Osteocyte (in vitro differentiated cells): ENCODE measurements at regions not wholly inside any gene's neighbourhood (a gene's known extent, or its start where the extent isn't known, plus 50 kb on each side); places are given as distances from the start of the nearest gene placed in this dataset.

ENCODE experiments used
- DNase-seq: peaks from one replicate; pipeline ENCODE4 v3.0.0; 2021; ENCODE audit warnings: mixed read lengths; ENCODE audit not compliant: unreplicated experiment; ENCODE audit errors: extremely low spot score
- H3K27ac Mint-ChIP-seq: one replicate; pipeline ENCODE4 v1.8.0; 2021; ENCODE audit warnings: mild to moderate bottlenecking, mixed read lengths; ENCODE audit not compliant: unreplicated experiment
- H3K27me3 Mint-ChIP-seq: one replicate; pipeline ENCODE4 v1.8.0; 2021; ENCODE audit warnings: mixed read lengths; ENCODE audit not compliant: unreplicated experiment
- H3K36me3 Mint-ChIP-seq: one replicate; pipeline ENCODE4 v1.8.0; 2021; ENCODE audit warnings: mixed read lengths; ENCODE audit not compliant: unreplicated experiment
- H3K4me1 Mint-ChIP-seq: one replicate; pipeline ENCODE4 v1.8.0; 2021; ENCODE audit warnings: mixed read lengths; ENCODE audit not compliant: unreplicated experiment
- H3K4me3 Mint-ChIP-seq: one replicate; pipeline ENCODE4 v1.8.0; 2021; ENCODE audit warnings: mild to moderate bottlenecking, moderate library complexity, mixed read lengths; ENCODE audit not compliant: unreplicated experiment
- H3K9me3 Mint-ChIP-seq: one replicate; pipeline ENCODE4 v1.8.0; 2021; ENCODE audit warnings: mixed read lengths; ENCODE audit not compliant: unreplicated experiment
- CTCF ChIP-seq: fragments of 200-600 bp; sonication (generic); IDR thresholded peaks from 2 replicates; pipeline ENCODE4 v1.5.0; 2021; ENCODE audit warnings: antibody characterized with exemption, mild to moderate bottlenecking, moderate library complexity

GRCh38 chr4:15186149-15186548 lies 183.9 kb downstream of the CPEB2 start:
- no peaks in the 10 kb centered on the region for H3K9me3 Mint-ChIP-seq
- no peak for TF ChIP-seq CTCF
- H3K36me3 Mint-ChIP-seq, result no peaks in the 10 kb centered on the region
- no peak for DNase-seq
- H3K4me3 Mint-ChIP-seq, result no peak overlapping the region
- peaks cover 27% of the 10 kb centered on the region for H3K27me3 Mint-ChIP-seq
- peaks cover 8% of the 10 kb centered on the region for H3K4me1 Mint-ChIP-seq
- no peak overlapping the region for H3K27ac Mint-ChIP-seq

DNA sequence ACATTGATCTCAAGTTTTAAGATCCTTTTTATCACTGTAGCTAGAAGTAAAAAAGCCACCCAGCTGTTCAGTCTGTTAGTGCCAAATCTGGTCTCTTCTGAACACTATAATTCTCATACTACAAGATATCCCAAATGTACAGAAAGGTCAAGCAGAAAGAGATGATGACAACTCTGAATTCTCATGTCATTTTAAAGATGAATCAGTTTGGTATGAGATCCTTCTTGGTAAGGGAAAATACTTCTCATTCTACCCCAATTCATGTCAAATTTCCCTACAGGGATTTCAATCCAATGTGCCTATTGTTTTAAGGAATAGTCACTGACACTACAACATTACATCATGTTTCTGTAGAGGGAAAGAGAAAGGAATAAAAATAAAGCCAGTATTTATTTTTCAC lies 184.5 kb downstream of the CPEB2 start:
- no peak overlapping the region for H3K4me3 Mint-ChIP-seq
- no peak overlapping the region for H3K27ac Mint-ChIP-seq
- H3K27me3 Mint-ChIP-seq, result peaks cover 29% of the 10 kb centered on the region

DNA sequence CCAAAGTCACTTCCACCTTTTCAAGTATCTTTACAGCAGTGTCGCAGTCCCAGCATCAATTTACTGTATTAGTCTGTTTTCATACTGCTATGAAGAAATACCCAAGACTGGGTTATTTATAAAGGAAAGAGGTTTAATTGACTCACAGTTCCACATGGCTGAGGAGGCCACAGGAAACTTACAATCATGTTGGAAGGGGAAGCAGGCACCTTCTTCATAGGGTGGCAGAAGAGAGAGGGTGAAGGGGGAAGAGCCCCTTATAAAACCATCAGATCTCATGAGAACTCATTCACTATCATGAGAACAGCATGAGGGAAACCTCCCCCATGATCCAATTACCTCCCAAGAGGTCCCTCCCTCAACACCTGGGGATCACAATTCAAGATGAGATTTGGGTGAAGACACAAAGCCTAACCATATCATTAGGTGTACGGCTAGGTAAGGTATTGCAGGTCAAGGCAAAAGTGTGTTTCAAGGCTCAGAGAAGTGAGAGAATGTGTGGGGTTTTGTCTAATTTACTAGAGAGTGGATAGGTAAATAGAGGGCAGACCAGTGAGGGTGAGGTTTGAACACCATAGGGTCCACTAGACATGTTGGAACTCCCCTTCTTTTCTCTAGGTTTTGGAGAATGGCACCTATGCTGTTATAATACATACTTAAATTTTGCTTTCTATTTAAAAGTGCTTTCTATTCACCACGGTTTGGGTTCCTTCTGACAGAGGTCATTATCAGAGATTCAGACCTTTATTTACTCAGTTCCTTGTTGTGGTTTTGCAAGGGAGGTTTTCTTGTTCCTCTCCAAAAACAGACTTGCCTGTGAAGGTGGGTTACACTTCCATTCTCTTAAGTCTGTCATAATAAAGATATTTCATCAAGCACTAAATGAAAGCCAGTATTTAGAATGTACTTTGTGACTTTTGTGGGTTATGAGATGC lies 186.6 kb downstream of the CPEB2 start:
- TF ChIP-seq CTCF, result no peak
- Mint-ChIP-seq H3K27ac (no peak overlapping the region), H3K36me3 (no peaks in the 10 kb centered on the region), H3K4me1 (no peaks in the 10 kb centered on the region), H3K4me3 (no peak overlapping the region), H3K9me3 (no peaks in the 10 kb centered on the region), H3K27me3 (peaks cover 29% of the 10 kb centered on the region)
- DNase-seq, result no peak

More for the DNA sequence above, 184.5 kb downstream of the CPEB2 start:
- DNase-seq, result no peak
- Mint-ChIP-seq H3K36me3 (no peaks in the 10 kb centered on the region), H3K4me1 (peaks cover 8% of the 10 kb centered on the region), H3K9me3 (no peaks in the 10 kb centered on the region)
- TF ChIP-seq CTCF, result no peak

- H3K36me3 Mint-ChIP-seq, result no peaks in the 10 kb centered on the region
- no peaks in the 10 kb centered on the region for H3K9me3 Mint-ChIP-seq
Observed at GRCh38 chr4:15194520-15194919, 192.2 kb downstream of the CPEB2 start.

More at GRCh38 chr4:15194520-15194919, 192.2 kb downstream of the CPEB2 start:
- no peak for TF ChIP-seq CTCF
- H3K4me3 Mint-ChIP-seq, result no peak overlapping the region
- H3K27me3 Mint-ChIP-seq, result peaks cover 8% of the 10 kb centered on the region
- no peak overlapping the region for H3K27ac Mint-ChIP-seq
- peaks cover 29% of the 10 kb centered on the region for H3K4me1 Mint-ChIP-seq
- DNase-seq, result no peak
